ENCODE measurements at regions not wholly inside any gene's neighbourhood (a gene's known extent, or its start where the extent isn't known, plus 50 kb on each side); places are given as distances from the start of the nearest gene placed in this dataset.

GRCh38 chr1:221212926-221213325, 333.7 kb downstream of the HLX start:
- Mint-ChIP-seq H3K27ac (no peak overlapping the region), H3K9me3 (peaks cover 0 to 9% of the 10 kb centered on the region in 2 donors), H3K36me3 (no peaks in the 10 kb centered on the region)
- ATAC-seq (no peak), DNase-seq (ENCODE audit: low spot score in 2 of 2) (no peak)

GRCh38 chr1:221217029-221217428, 337.8 kb downstream of the HLX start:
- Mint-ChIP-seq H3K9me3 (no peaks in the 10 kb centered on the region), H3K36me3 (no peaks in the 10 kb centered on the region), H3K27ac (no peak overlapping the region)
- DNase-seq (ENCODE audit: low spot score in 2 of 2): no peak
- no peak for ATAC-seq

GRCh38 chr1:221223281-221223680, 344.0 kb downstream of the HLX start:
- H3K36me3 Mint-ChIP-seq: peaks cover 0 to 11% of the 10 kb centered on the region in 2 donors

GRCh38 chr1:221227460-221227859, 348.2 kb downstream of the HLX start:
- H3K9me3 Mint-ChIP-seq: peaks cover 16 to 20% of the 10 kb centered on the region in 2 donors
- DNase-seq (ENCODE audit: low spot score in 2 of 2): no peak
- H3K27ac Mint-ChIP-seq: no peak overlapping the region
- no peak for ATAC-seq
- H3K36me3 Mint-ChIP-seq: peaks cover 0 to 11% of the 10 kb centered on the region in 2 donors

More at GRCh38 chr1:221223281-221223680, 344.0 kb downstream of the HLX start:
- DNase-seq (ENCODE audit: low spot score in 2 of 2) (no peak), ATAC-seq (no peak)
- Mint-ChIP-seq H3K27ac (no peak overlapping the region), H3K9me3 (peaks cover 16 to 20% of the 10 kb centered on the region in 2 donors)

GRCh38 chr1:221227872-221228337, 348.7 kb downstream of the HLX start:
- peaks cover 16 to 20% of the 10 kb centered on the region in 2 donors for H3K9me3 Mint-ChIP-seq
- H3K36me3 Mint-ChIP-seq: peaks cover 0 to 11% of the 10 kb centered on the region in 2 donors
- no peak overlapping the region for H3K27ac Mint-ChIP-seq
- ATAC-seq: no peak
- DNase-seq (ENCODE audit: low spot score in 2 of 2): no peak

- DNase-seq (ENCODE audit: low spot score in 2 of 2) (no peak), ATAC-seq (no peak)
- H3K27ac Mint-ChIP-seq: no peak overlapping the region
- H3K9me3 Mint-ChIP-seq: peaks cover 18 to 20% of the 10 kb centered on the region in 2 donors
- peaks cover 0 to 11% of the 10 kb centered on the region in 2 donors for H3K36me3 Mint-ChIP-seq
These were observed 349.4 kb downstream of the HLX start for GRCh38 chr1:221228594-221228993.

GRCh38 chr1:221230605-221231004, 351.4 kb downstream of the HLX start:
- H3K9me3 Mint-ChIP-seq: peaks cover 9 to 15% of the 10 kb centered on the region in 2 donors
- no peak overlapping the region for H3K27ac Mint-ChIP-seq
- H3K36me3 Mint-ChIP-seq: no peaks in the 10 kb centered on the region
- no peak for ATAC-seq
- no peak for DNase-seq (ENCODE audit: low spot score in 2 of 2)

GRCh38 chr1:221234791-221235190, 355.5 kb downstream of the HLX start:
- Mint-ChIP-seq H3K27ac (no peak overlapping the region), H3K36me3 (no peaks in the 10 kb centered on the region), H3K9me3 (peaks cover 4 to 11% of the 10 kb centered on the region in 2 donors)
- ATAC-seq (no peak), DNase-seq (ENCODE audit: low spot score in 2 of 2) (no peak)

GRCh38 chr1:221237587-221237986, 358.3 kb downstream of the HLX start:
- H3K36me3 Mint-ChIP-seq: no peaks in the 10 kb centered on the region
- no peak overlapping the region for H3K27ac Mint-ChIP-seq
- no peak for ATAC-seq
- H3K9me3 Mint-ChIP-seq: peaks cover 4 to 11% of the 10 kb centered on the region in 2 donors
- no peak for DNase-seq (ENCODE audit: low spot score in 2 of 2)

GRCh38 chr1:221239181-221239580, 359.9 kb downstream of the HLX start:
- DNase-seq (ENCODE audit: low spot score in 2 of 2): no peak
- no peak overlapping the region for H3K27ac Mint-ChIP-seq
- H3K9me3 Mint-ChIP-seq: peaks cover 0 to 2% of the 10 kb centered on the region in 2 donors
- ATAC-seq: no peak
- H3K36me3 Mint-ChIP-seq: no peaks in the 10 kb centered on the region

- ATAC-seq (no peak), DNase-seq (ENCODE audit: low spot score in 2 of 2) (no peak)
- no peak overlapping the region for H3K27ac Mint-ChIP-seq
- no peaks in the 10 kb centered on the region for H3K36me3 Mint-ChIP-seq
- H3K9me3 Mint-ChIP-seq: no peaks in the 10 kb centered on the region
These were observed 360.5 kb downstream of the HLX start for GRCh38 chr1:221239792-221240191.

- Mint-ChIP-seq H3K27ac (no peak overlapping the region), H3K36me3 (no peaks in the 10 kb centered on the region), H3K9me3 (no peaks in the 10 kb centered on the region)
- ATAC-seq (no peak), DNase-seq (ENCODE audit: low spot score in 2 of 2) (no peak)
These were observed 361.4 kb downstream of the HLX start for GRCh38 chr1:221240690-221241089.

- Mint-ChIP-seq H3K9me3 (no peaks in the 10 kb centered on the region), H3K36me3 (no peaks in the 10 kb centered on the region), H3K27ac (no peak overlapping the region)
- DNase-seq (ENCODE audit: low spot score in 2 of 2) (no peak), ATAC-seq (no peak)
These were observed 361.9 kb downstream of the HLX start for GRCh38 chr1:221241157-221241556.

- H3K27ac Mint-ChIP-seq: no peak overlapping the region
- no peaks in the 10 kb centered on the region for H3K36me3 Mint-ChIP-seq
- ATAC-seq (no peak), DNase-seq (ENCODE audit: low spot score in 2 of 2) (no peak)
- H3K9me3 Mint-ChIP-seq: no peaks in the 10 kb centered on the region
These were observed 362.3 kb downstream of the HLX start for GRCh38 chr1:221241592-221241991.

- no peak for ATAC-seq
- no peaks in the 10 kb centered on the region for H3K36me3 Mint-ChIP-seq
- H3K9me3 Mint-ChIP-seq: no peaks in the 10 kb centered on the region
These were observed 366.8 kb downstream of the HLX start for GRCh38 chr1:221246067-221246466.

GRCh38 chr1:221246628-221247415, 367.6 kb downstream of the HLX start:
- DNase-seq (ENCODE audit: low spot score in 2 of 2) (no peak), ATAC-seq (no peak)
- Mint-ChIP-seq H3K36me3 (no peaks in the 10 kb centered on the region), H3K9me3 (no peaks in the 10 kb centered on the region), H3K27ac (no peak overlapping the region)

More at GRCh38 chr1:221246067-221246466, 366.8 kb downstream of the HLX start:
- no peak overlapping the region for H3K27ac Mint-ChIP-seq
- DNase-seq (ENCODE audit: low spot score in 2 of 2): no peak

- Mint-ChIP-seq H3K27ac (no peak overlapping the region), H3K9me3 (peaks cover under 1 to 5% of the 10 kb centered on the region in 2 donors), H3K36me3 (no peaks in the 10 kb centered on the region)
- no peak for ATAC-seq
- DNase-seq (ENCODE audit: low spot score in 2 of 2): no peak
These were observed 372.3 kb downstream of the HLX start for GRCh38 chr1:221251580-221251979.

- peaks cover 5 to 13% of the 10 kb centered on the region in 2 donors for H3K9me3 Mint-ChIP-seq
- no peak overlapping the region for H3K27ac Mint-ChIP-seq
- no peaks in the 10 kb centered on the region for H3K36me3 Mint-ChIP-seq
- ATAC-seq (no peak), DNase-seq (ENCODE audit: low spot score in 2 of 2) (no peak)
These were observed 375.6 kb downstream of the HLX start for GRCh38 chr1:221254813-221255212.
